ENCODE measurements at regions not wholly inside any gene's neighbourhood (a gene's known extent, or its start where the extent isn't known, plus 50 kb on each side); places are given as distances from the start of the nearest gene placed in this dataset.

- H3K4me1 ChIP-seq (ENCODE audit: control insufficient read depth, extremely low read depth, insufficient read depth, low read length), result no peaks in the 10 kb centered on the region
- H3K79me2 ChIP-seq (ENCODE audit: control insufficient read depth, insufficient read depth, low read length), result no peaks in the 10 kb centered on the region
- H3K9ac ChIP-seq (ENCODE audit: insufficient read depth, low read length), result no peak overlapping the region
- H4K20me1 ChIP-seq (ENCODE audit: control insufficient read depth, extremely low read depth, insufficient read depth, low read length), result no peaks in the 10 kb centered on the region
- no peaks in the 10 kb centered on the region for H3K36me3 ChIP-seq (ENCODE audit: control insufficient read depth, insufficient read depth, low read length)
- no peaks in the 10 kb centered on the region for H3K27me3 ChIP-seq (ENCODE audit: control insufficient read depth, insufficient read depth, low read length)
- no peak for DNase-seq (ENCODE audit: low read depth in 2 of 2)
- no peaks in the 10 kb centered on the region for H3K9me3 ChIP-seq (ENCODE audit: control insufficient read depth, insufficient read depth, low read depth, low read length)
- H3K27ac ChIP-seq (ENCODE audit: insufficient read depth, low read length), result no peak overlapping the region
- no peak overlapping the region for H3K4me3 ChIP-seq (replicated peaks in 1 of 4; ENCODE audit: control extremely low read depth in 1 of 4, insufficient read depth in 1 of 4, low read depth in 3 of 4, low read length in 4 of 4)
- H2AFZ ChIP-seq (ENCODE audit: low read length), result no peak overlapping the region
- TF ChIP-seq CTCF (conservative IDR thresholded peaks at IDR 0.05 in 1 of 2, IDR thresholded peaks at IDR 0.05 in 1 of 2; ENCODE audit: low read depth in 1 of 2, low read length in 2 of 2) (no peak), EZH2 (IDR thresholded peaks at IDR 0.05; ENCODE audit: low read length, missing control alignments) (no peak)
- H3K4me2 ChIP-seq (ENCODE audit: extremely low read depth, insufficient read depth, low read length), result no peak overlapping the region
Observed at GRCh38 chr3:44130249-44130648, 111.4 kb upstream of the TOPAZ1 start.

GRCh38 chr3:44132061-44132460 lies 109.6 kb upstream of the TOPAZ1 start:
- Histone ChIP-seq H3K9me3 (ENCODE audit: control insufficient read depth, insufficient read depth, low read depth, low read length) (no peaks in the 10 kb centered on the region), H3K36me3 (ENCODE audit: control insufficient read depth, insufficient read depth, low read length) (no peaks in the 10 kb centered on the region), H3K4me1 (ENCODE audit: control insufficient read depth, extremely low read depth, insufficient read depth, low read length) (no peaks in the 10 kb centered on the region), H2AFZ (ENCODE audit: low read length) (no peak overlapping the region), H3K79me2 (ENCODE audit: control insufficient read depth, insufficient read depth, low read length) (no peaks in the 10 kb centered on the region), H3K4me3 (replicated peaks in 1 of 4; ENCODE audit: control extremely low read depth in 1 of 4, insufficient read depth in 1 of 4, low read depth in 3 of 4, low read length in 4 of 4) (no peak overlapping the region), H3K27me3 (ENCODE audit: control insufficient read depth, insufficient read depth, low read length) (no peaks in the 10 kb centered on the region), H3K4me2 (ENCODE audit: extremely low read depth, insufficient read depth, low read length) (no peak overlapping the region), H3K9ac (ENCODE audit: insufficient read depth, low read length) (no peak overlapping the region), H4K20me1 (ENCODE audit: control insufficient read depth, extremely low read depth, insufficient read depth, low read length) (no peaks in the 10 kb centered on the region), H3K27ac (ENCODE audit: insufficient read depth, low read length) (no peak overlapping the region)
- no peak for DNase-seq (ENCODE audit: low read depth in 2 of 2)
- TF ChIP-seq EZH2 (IDR thresholded peaks at IDR 0.05; ENCODE audit: low read length, missing control alignments), result no peak
- TF ChIP-seq CTCF (conservative IDR thresholded peaks at IDR 0.05 in 1 of 2, IDR thresholded peaks at IDR 0.05 in 1 of 2; ENCODE audit: low read depth in 1 of 2, low read length in 2 of 2), result no peak

- no peak overlapping the region for H3K4me3 ChIP-seq (replicated peaks in 1 of 4; ENCODE audit: control extremely low read depth in 1 of 4, insufficient read depth in 1 of 4, low read depth in 3 of 4, low read length in 4 of 4)
Observed at GRCh38 chr3:44132593-44132992, 109.1 kb upstream of the TOPAZ1 start.

More at GRCh38 chr3:44132593-44132992, 109.1 kb upstream of the TOPAZ1 start:
- DNase-seq (ENCODE audit: low read depth in 2 of 2), result no peak
- Histone ChIP-seq H3K27me3 (ENCODE audit: control insufficient read depth, insufficient read depth, low read length) (no peaks in the 10 kb centered on the region), H2AFZ (ENCODE audit: low read length) (no peak overlapping the region), H3K36me3 (ENCODE audit: control insufficient read depth, insufficient read depth, low read length) (no peaks in the 10 kb centered on the region), H4K20me1 (ENCODE audit: control insufficient read depth, extremely low read depth, insufficient read depth, low read length) (no peaks in the 10 kb centered on the region), H3K9ac (ENCODE audit: insufficient read depth, low read length) (no peak overlapping the region), H3K27ac (ENCODE audit: insufficient read depth, low read length) (no peak overlapping the region), H3K4me2 (ENCODE audit: extremely low read depth, insufficient read depth, low read length) (no peak overlapping the region), H3K4me1 (ENCODE audit: control insufficient read depth, extremely low read depth, insufficient read depth, low read length) (no peaks in the 10 kb centered on the region), H3K79me2 (ENCODE audit: control insufficient read depth, insufficient read depth, low read length) (no peaks in the 10 kb centered on the region), H3K9me3 (ENCODE audit: control insufficient read depth, insufficient read depth, low read depth, low read length) (no peaks in the 10 kb centered on the region)
- no peak for TF ChIP-seq CTCF (conservative IDR thresholded peaks at IDR 0.05 in 1 of 2, IDR thresholded peaks at IDR 0.05 in 1 of 2; ENCODE audit: low read depth in 1 of 2, low read length in 2 of 2)
- TF ChIP-seq EZH2 (IDR thresholded peaks at IDR 0.05; ENCODE audit: low read length, missing control alignments), result no peak

Measured in fibroblast of lung (primary cell).